GM12874 (cell line): ENCODE measurements at regions not wholly inside any gene's neighbourhood (a gene's known extent, or its start where the extent isn't known, plus 50 kb on each side); places are given as distances from the start of the nearest gene placed in this dataset.

Source experiments
- TF ChIP-seq, protein P1 (sequence below): IDR thresholded peaks from 2 replicates; pipeline ENCODE4 v1.5.1; 2011; ENCODE audit warnings: low read depth, mild to moderate bottlenecking, control low read depth, low read length, moderate library complexity; ENCODE audit not compliant: insufficient read depth

DNA sequence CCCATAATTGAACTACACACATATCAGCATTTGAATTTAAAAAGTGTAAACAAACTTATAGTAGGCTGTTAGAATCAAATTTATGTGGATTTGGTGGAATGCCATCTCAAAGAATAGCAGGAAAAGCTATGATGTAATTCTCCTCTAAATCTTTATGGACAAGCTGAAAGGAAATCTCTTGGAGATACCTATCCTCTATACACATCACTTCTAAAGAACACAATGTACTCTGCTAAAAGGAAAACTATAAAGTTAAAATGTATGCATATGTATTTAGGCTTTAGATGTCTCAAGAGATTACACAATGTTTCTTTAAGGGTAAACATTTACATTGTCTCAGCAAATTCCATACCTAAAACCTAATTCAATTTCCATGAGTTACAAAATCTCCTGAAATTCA, 323.3 kb downstream of the CRPPA start:
- TF ChIP-seq, protein P1, sequence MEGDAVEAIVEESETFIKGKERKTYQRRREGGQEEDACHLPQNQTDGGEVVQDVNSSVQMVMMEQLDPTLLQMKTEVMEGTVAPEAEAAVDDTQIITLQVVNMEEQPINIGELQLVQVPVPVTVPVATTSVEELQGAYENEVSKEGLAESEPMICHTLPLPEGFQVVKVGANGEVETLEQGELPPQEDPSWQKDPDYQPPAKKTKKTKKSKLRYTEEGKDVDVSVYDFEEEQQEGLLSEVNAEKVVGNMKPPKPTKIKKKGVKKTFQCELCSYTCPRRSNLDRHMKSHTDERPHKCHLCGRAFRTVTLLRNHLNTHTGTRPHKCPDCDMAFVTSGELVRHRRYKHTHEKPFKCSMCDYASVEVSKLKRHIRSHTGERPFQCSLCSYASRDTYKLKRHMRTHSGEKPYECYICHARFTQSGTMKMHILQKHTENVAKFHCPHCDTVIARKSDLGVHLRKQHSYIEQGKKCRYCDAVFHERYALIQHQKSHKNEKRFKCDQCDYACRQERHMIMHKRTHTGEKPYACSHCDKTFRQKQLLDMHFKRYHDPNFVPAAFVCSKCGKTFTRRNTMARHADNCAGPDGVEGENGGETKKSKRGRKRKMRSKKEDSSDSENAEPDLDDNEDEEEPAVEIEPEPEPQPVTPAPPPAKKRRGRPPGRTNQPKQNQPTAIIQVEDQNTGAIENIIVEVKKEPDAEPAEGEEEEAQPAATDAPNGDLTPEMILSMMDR: no peak

DNA sequence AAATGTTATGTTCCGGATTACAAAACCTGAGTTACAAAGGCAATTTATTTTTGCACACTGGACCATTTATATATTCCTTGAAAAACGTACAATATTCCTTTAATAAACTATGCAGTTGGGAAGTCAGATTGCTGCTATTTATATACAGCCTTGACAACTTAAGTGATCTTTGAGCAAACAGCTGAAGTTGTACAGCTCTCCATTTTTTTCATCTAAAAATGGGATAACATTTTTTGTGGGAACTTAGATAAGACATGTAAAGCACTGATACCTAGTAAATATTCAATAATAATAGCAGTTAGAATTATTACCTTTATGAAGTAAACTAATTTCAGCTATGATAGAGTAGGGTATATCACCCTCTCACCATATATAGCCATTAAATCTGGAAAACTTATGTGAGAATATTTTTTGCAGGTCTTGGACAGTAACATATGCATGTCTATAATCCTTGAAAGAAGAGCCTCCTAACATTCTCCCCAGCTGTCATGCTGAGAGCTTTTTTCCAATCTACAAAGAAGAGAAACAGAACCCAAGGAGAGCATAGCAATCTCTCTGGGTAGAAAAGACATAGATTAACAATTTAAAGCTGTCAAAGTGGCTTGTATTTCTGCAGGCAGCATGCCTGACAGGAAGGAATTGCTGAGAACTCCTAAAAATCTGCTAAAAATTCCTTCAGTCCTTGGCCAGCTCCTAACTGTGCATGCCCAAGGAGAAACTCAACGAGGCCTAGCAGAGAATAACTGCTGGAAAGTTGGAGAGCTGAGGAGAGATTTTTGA, 326.0 kb downstream of the CRPPA start:
- TF ChIP-seq, protein P1: no peak

DNA sequence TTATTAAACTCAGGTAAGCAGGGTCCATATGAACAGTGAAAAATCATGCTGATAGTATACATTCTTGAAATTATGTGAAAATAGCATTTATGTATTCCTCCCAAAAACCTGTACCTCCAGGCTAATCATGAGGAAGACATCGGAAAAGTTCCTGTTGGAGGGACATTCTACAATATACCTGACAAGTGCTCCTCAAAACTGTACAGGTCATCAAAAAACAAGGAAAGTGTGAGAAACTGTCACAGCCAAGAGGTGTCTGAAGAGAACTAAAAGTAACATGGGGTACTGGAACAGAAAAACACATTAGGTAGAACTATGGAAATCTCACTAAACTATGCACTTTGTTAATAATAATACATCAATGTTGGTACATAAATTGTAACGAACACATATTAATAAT, 326.7 kb downstream of the CRPPA start:
- TF ChIP-seq, protein P1: no peak

DNA sequence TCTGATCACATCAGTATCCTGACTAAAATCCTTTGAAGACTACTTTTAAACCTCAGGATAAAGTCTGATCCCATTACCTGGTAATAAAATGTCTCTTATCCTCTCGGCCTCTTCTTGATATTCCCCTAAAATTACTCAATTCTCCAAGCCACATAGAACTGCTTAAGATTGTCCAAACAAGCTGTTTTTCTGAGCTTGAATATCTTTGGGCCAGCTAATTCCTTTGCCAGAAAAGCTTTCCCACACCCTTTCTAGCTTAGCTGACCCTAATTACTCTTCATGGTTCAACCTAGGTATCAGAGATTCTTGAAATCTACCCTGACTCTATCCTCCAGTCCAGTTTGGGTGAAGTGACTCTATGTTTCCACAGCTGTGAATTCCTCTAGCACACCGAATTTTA, 328.6 kb downstream of the CRPPA start:
- TF ChIP-seq, protein P1: no peak

DNA sequence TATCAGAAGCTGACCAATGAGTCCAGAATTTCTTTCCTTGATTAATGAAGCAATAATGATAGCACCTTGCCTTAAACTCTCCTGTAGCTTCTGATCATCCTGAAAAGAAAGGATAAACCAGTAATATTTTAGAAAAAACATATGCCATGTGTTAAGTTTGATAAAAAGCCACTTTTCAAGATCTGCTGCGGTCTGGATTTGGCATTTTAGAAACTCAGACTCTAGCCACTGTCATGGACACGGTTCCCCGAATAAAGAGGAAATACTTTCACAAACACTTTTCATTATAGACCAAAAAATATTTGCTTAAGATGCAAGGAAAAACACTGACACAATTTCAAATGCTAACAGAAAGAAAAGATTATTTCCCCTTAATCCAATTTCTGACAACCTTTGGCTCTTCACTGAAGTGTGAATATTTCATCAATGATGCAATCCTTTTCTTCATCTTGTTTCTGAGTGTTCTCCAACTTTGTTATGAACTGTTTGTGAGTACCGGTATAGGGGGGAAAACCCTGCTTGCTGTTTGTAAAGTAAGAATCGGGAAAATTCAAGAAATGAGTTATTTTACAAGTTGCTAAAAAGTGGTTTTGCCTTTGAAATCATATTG, 329.5 kb downstream of the CRPPA start:
- TF ChIP-seq, protein P1: no peak

DNA sequence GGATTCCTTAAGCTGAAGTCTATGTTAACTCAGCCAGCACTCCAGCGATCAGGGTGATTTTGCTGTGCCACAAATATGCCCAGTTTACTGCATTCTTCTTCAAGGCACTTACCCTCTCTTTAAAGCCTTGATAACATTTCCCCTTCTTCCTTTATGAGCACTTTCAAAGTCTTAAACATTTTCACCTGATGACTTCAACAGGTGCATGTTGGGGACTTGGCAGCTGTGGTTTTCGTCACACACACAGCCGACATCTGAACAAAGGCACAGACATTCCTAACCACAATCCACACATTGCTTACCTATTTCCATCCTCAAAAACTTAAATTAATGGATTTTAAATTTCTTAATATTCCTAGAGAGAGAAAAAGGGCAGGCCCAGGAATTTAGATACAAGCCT, 331.5 kb downstream of the CRPPA start:
- TF ChIP-seq, protein P1: no peak

DNA sequence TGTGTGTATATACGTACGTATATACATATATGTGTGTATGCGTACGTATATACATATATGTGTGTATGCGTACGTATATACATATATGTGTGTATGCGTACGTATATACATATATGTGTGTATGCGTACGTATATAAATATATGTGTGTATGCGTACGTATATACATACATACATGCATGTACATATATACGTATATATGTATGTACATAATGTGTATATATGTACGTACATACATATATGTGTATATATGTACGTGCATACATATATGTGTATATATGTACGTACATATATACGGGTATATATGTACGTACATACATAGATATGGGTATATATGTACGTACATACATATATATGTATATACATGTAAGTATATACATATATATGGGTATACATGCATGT, 332.1 kb downstream of the CRPPA start:
- TF ChIP-seq, protein P1: no peak
